ENCODE measurements at regions not wholly inside any gene's neighbourhood (a gene's known extent, or its start where the extent isn't known, plus 50 kb on each side); places are given as distances from the start of the nearest gene placed in this dataset.

GRCh38 chr2:128733450-128733849, 414.8 kb upstream of the HS6ST1 start:
- ATAC-seq, result no peak
- no peak for DNase-seq (ENCODE audit: low spot score in 2 of 2)
- H3K9me3 Mint-ChIP-seq, result peaks cover under 1 to 10% of the 10 kb centered on the region in 2 donors
- H3K36me3 Mint-ChIP-seq, result no peaks in the 10 kb centered on the region
- no peak overlapping the region for H3K27ac Mint-ChIP-seq

- DNase-seq (ENCODE audit: low spot score in 2 of 2), result peak in 1 of 2 donors; percentile 11
- no peak overlapping the region for H3K27ac Mint-ChIP-seq
- no peaks in the 10 kb centered on the region for H3K36me3 Mint-ChIP-seq
- peaks cover 0 to 5% of the 10 kb centered on the region in 2 donors for H3K9me3 Mint-ChIP-seq
- ATAC-seq, result peak; percentile 72 to 77
These were observed 416.0 kb upstream of the HS6ST1 start for GRCh38 chr2:128734521-128735295.

- Mint-ChIP-seq H3K36me3 (no peaks in the 10 kb centered on the region), H3K9me3 (no peaks in the 10 kb centered on the region), H3K27ac (no peak overlapping the region)
- ATAC-seq (no peak), DNase-seq (ENCODE audit: low spot score in 2 of 2) (no peak)
These were observed 416.8 kb upstream of the HS6ST1 start for GRCh38 chr2:128735296-128735960.

- peak in 1 of 2 donors; percentile 6 for ATAC-seq
- Mint-ChIP-seq H3K9me3 (no peaks in the 10 kb centered on the region), H3K36me3 (no peaks in the 10 kb centered on the region), H3K27ac (no peak overlapping the region)
- DNase-seq (ENCODE audit: low spot score in 2 of 2), result no peak
These were observed 417.5 kb upstream of the HS6ST1 start for GRCh38 chr2:128736046-128736688.

- DNase-seq (ENCODE audit: low spot score in 2 of 2) (peak; percentile 62 to 80), ATAC-seq (peak in 1 of 2 donors; percentile 66)
- Mint-ChIP-seq H3K9me3 (no peaks in the 10 kb centered on the region), H3K27ac (no peak overlapping the region), H3K36me3 (no peaks in the 10 kb centered on the region)
These were observed 418.2 kb upstream of the HS6ST1 start for GRCh38 chr2:128736689-128737545.

- ATAC-seq (no peak), DNase-seq (ENCODE audit: low spot score in 2 of 2) (no peak)
- no peak overlapping the region for H3K27ac Mint-ChIP-seq
- no peaks in the 10 kb centered on the region for H3K36me3 Mint-ChIP-seq
- no peaks in the 10 kb centered on the region for H3K9me3 Mint-ChIP-seq
These were observed 418.8 kb upstream of the HS6ST1 start for GRCh38 chr2:128737546-128737826.

GRCh38 chr2:128738446-128739110, 419.9 kb upstream of the HS6ST1 start:
- no peak for DNase-seq (ENCODE audit: low spot score in 2 of 2)
- ATAC-seq, result no peak
- no peaks in the 10 kb centered on the region for H3K9me3 Mint-ChIP-seq
- no peaks in the 10 kb centered on the region for H3K36me3 Mint-ChIP-seq
- H3K27ac Mint-ChIP-seq, result no peak overlapping the region

- Mint-ChIP-seq H3K9me3 (no peaks in the 10 kb centered on the region), H3K27ac (no peak overlapping the region), H3K36me3 (no peaks in the 10 kb centered on the region)
- DNase-seq (ENCODE audit: low spot score in 2 of 2) (no peak), ATAC-seq (no peak)
These were observed 423.8 kb upstream of the HS6ST1 start for GRCh38 chr2:128742467-128742866.

- H3K9me3 Mint-ChIP-seq, result no peaks in the 10 kb centered on the region
- ATAC-seq (no peak), DNase-seq (ENCODE audit: low spot score in 2 of 2) (no peak)
- no peak overlapping the region for H3K27ac Mint-ChIP-seq
- no peaks in the 10 kb centered on the region for H3K36me3 Mint-ChIP-seq
These were observed 427.3 kb upstream of the HS6ST1 start for GRCh38 chr2:128745946-128746345.

GRCh38 chr2:128746356-128746755, 427.7 kb upstream of the HS6ST1 start:
- H3K9me3 Mint-ChIP-seq, result no peaks in the 10 kb centered on the region
- no peak for DNase-seq (ENCODE audit: low spot score in 2 of 2)
- no peak overlapping the region for H3K27ac Mint-ChIP-seq
- no peak for ATAC-seq
- H3K36me3 Mint-ChIP-seq, result no peaks in the 10 kb centered on the region

- no peak overlapping the region for H3K27ac Mint-ChIP-seq
- ATAC-seq (no peak), DNase-seq (ENCODE audit: low spot score in 2 of 2) (no peak)
These were observed 429.7 kb upstream of the HS6ST1 start for GRCh38 chr2:128748336-128748735.

GRCh38 chr2:128748835-128749605, 430.4 kb upstream of the HS6ST1 start:
- no peak for ATAC-seq
- H3K9me3 Mint-ChIP-seq, result no peaks in the 10 kb centered on the region
- no peak for DNase-seq (ENCODE audit: low spot score in 2 of 2)
- no peak overlapping the region for H3K27ac Mint-ChIP-seq
- no peaks in the 10 kb centered on the region for H3K36me3 Mint-ChIP-seq

More at GRCh38 chr2:128748336-128748735, 429.7 kb upstream of the HS6ST1 start:
- Mint-ChIP-seq H3K9me3 (no peaks in the 10 kb centered on the region), H3K36me3 (no peaks in the 10 kb centered on the region)

GRCh38 chr2:128750328-128751165, 431.9 kb upstream of the HS6ST1 start:
- Mint-ChIP-seq H3K9me3 (no peaks in the 10 kb centered on the region), H3K36me3 (no peaks in the 10 kb centered on the region), H3K27ac (no peak overlapping the region)
- no peak for DNase-seq (ENCODE audit: low spot score in 2 of 2)
- no peak for ATAC-seq

- ATAC-seq (no peak), DNase-seq (ENCODE audit: low spot score in 2 of 2) (no peak)
- H3K27ac Mint-ChIP-seq, result no peak overlapping the region
- no peaks in the 10 kb centered on the region for H3K9me3 Mint-ChIP-seq
- H3K36me3 Mint-ChIP-seq, result no peaks in the 10 kb centered on the region
These were observed 433.1 kb upstream of the HS6ST1 start for GRCh38 chr2:128751746-128752145.

- H3K36me3 Mint-ChIP-seq, result no peaks in the 10 kb centered on the region
- DNase-seq (ENCODE audit: low spot score in 2 of 2), result no peak
- H3K9me3 Mint-ChIP-seq, result no peaks in the 10 kb centered on the region
- ATAC-seq, result no peak
- H3K27ac Mint-ChIP-seq, result no peak overlapping the region
These were observed 434.1 kb upstream of the HS6ST1 start for GRCh38 chr2:128752691-128753263.

Measured in activated naive CD4-positive, alpha-beta T cell treated with anti-CD3 and anti-CD28 coated beads, Interleukin-2, amount 50 U/mL, for 72 hours (primary cell).